ENCODE measurements at regions not wholly inside any gene's neighbourhood (a gene's known extent, or its start where the extent isn't known, plus 50 kb on each side); places are given as distances from the start of the nearest gene placed in this dataset.

DNA sequence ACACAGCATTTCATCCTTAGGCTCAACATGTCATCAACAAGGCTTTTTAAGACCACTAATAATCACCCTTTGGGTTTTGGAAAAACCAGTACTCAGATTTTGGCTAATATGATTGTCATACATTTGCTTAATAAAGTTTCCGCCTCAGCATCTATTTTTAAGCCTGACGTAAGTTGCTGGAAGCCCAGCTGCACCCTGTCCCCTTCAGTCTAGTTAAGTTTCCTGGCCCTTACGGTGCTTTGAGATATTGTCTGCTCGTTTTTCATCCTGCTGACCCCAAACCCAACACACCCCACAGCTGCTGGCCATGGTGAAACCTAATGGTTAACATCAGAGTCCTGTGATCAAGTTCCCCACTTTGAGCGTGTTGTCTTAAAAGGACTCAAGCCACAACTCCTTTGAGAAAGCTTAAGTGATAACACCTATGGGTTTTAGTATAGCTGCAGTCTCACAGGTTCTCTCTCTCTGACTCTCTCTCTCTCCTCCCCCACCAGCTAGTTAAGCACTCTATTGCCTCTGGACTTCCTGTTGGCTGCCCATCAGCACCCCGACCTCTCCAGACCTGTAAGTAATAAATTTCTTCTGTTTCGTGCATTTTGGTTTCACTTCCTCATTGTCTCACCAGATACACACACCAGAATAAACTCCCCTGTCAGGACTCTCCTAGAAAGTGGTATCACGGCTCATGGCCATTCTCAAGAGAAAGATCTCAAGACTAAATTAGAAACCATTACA, 802.0 kb downstream of the C6orf118 start:
- DNase-seq (ENCODE audit: low read depth): no peak
- TF ChIP-seq, protein P1, sequence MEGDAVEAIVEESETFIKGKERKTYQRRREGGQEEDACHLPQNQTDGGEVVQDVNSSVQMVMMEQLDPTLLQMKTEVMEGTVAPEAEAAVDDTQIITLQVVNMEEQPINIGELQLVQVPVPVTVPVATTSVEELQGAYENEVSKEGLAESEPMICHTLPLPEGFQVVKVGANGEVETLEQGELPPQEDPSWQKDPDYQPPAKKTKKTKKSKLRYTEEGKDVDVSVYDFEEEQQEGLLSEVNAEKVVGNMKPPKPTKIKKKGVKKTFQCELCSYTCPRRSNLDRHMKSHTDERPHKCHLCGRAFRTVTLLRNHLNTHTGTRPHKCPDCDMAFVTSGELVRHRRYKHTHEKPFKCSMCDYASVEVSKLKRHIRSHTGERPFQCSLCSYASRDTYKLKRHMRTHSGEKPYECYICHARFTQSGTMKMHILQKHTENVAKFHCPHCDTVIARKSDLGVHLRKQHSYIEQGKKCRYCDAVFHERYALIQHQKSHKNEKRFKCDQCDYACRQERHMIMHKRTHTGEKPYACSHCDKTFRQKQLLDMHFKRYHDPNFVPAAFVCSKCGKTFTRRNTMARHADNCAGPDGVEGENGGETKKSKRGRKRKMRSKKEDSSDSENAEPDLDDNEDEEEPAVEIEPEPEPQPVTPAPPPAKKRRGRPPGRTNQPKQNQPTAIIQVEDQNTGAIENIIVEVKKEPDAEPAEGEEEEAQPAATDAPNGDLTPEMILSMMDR (IDR thresholded peaks at IDR 0.05; ENCODE audit: control insufficient read depth, extremely low read depth, insufficient read depth): no peak
- H3K4me3 ChIP-seq (ENCODE audit: low read depth, low read length): no peak overlapping the region

DNA sequence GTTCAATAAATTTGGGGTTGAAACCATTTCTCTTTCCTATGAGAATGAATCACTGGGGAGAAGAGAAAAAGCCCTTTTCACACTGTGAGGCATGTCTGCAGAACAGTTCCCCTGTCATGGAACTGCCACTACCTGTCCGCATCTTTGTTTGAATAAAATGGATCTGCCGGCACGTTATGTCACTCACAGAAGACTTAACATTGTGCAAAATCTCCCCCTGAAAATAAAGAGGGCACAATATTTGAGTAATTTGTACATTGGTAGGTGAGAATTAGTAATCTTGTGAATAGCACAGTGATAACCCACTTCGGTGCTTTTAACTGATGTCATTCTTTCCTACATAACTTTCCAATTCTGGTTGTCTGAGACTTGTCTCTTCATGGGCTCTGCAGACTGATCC, 804.0 kb downstream of the C6orf118 start:
- TF ChIP-seq, protein P1 (IDR thresholded peaks at IDR 0.05; ENCODE audit: control insufficient read depth, extremely low read depth, insufficient read depth): no peak
- no peak overlapping the region for H3K4me3 ChIP-seq (ENCODE audit: low read depth, low read length)
- DNase-seq (ENCODE audit: low read depth): no peak

DNA sequence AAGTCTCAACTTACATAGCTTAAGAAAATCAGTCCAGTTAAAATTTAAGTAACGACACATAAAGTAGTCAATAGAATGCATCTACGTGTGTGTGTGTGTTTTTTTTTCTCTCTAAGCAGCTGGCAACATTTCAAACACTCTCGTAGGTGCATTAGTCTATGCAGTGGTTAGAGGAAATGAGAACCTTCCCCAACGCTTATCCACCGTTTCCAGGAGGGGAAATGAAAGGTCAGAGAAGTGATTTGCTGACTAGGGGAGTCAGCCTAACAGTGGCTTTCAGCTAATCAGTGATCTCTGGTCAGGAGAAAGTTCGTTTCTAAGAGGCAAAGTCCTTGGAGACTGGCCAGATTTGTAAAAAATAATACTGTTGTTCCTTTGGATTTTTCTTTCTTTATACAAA, 806.6 kb downstream of the C6orf118 start:
- TF ChIP-seq, protein P1 (IDR thresholded peaks at IDR 0.05; ENCODE audit: control insufficient read depth, extremely low read depth, insufficient read depth): no peak
- DNase-seq (ENCODE audit: low read depth): no peak
- H3K4me3 ChIP-seq (ENCODE audit: low read depth, low read length): no peak overlapping the region

DNA sequence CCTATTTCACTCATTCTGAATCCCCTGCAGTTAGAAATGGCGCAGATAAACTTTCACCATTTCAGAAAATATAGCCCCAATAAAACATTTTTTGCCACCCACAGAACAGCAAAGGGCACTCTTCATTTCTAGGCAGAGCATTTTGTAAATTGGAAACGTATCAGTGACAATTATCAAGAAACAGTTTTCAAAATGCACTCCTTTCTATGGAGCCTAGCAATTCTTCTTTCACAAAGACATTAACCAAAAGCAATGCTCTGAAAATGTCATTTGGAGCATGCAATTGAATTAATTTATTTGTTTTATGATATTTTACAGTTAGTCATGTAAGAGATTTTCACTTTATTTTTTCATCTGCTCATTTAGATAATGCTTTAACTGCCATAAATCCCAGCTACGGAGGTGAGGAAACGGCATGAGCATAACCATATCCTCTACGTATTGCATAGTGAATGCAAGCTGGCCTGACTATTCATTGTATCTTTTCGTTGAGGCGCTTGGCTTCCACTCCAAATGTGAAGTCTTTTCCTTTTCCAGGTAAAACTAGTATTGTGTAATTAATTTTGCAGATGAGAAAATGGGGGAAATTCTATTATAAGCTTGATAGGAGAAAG, 813.4 kb downstream of the C6orf118 start:
- TF ChIP-seq, protein P1 (IDR thresholded peaks at IDR 0.05; ENCODE audit: control insufficient read depth, extremely low read depth, insufficient read depth): no peak
- no peak for DNase-seq (ENCODE audit: low read depth)
- no peak overlapping the region for H3K4me3 ChIP-seq (ENCODE audit: low read depth, low read length)

DNA sequence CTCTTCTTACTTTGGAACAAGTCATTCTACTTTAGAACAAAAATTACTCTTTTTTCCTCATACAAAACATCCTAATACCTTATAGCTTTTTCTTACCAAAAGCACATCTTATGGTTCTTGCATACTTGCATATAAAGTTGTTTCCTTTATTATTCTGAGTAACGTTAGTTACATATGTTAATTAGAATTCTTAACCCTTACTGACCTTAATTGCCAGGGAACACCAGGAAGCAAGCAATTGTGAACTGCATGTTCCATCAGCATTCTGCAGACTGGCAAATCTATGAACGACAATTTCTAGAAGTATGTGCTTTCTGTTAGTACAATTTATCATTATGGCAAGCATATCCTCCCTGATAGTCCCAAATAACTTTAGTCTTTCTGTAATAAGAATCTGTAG, 831.0 kb downstream of the C6orf118 start:
- no peak for DNase-seq (ENCODE audit: low read depth)
- no peak overlapping the region for H3K4me3 ChIP-seq (ENCODE audit: low read depth, low read length)
- TF ChIP-seq, protein P1 (IDR thresholded peaks at IDR 0.05; ENCODE audit: control insufficient read depth, extremely low read depth, insufficient read depth): no peak

DNA sequence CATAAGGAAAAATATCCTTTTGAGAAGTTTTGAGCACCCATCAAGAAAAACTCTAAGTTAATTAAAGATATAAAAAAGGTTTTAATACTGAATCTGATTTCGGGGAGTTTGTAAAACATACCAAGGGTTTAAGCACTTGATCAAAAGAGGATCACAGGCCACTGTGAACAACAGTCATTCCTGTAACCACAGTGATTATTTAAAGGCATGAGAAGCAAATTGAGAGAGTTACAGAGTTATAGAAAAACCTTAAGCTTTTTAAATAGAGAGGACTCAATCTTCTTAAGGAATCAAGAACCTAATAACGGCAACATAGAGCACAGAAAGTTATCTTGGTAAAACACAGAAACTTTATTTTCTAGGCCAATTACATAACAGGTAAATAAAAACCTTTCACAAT, 831.6 kb downstream of the C6orf118 start:
- DNase-seq (ENCODE audit: low read depth): no peak
- no peak overlapping the region for H3K4me3 ChIP-seq (ENCODE audit: low read depth, low read length)
- TF ChIP-seq, protein P1 (IDR thresholded peaks at IDR 0.05; ENCODE audit: control insufficient read depth, extremely low read depth, insufficient read depth): no peak
